Renal cortical epithelial cell (primary cell): ENCODE measurements at regions not wholly inside any gene's neighbourhood (a gene's known extent, or its start where the extent isn't known, plus 50 kb on each side); places are given as distances from the start of the nearest gene placed in this dataset.
"Not testable (repeated sequence)": the region's sequence is repeated elsewhere in the genome, so short reads cannot be mapped to it uniquely, and the experiment has no call there.

Experiments
- DNase-seq: peaks from one replicate; pipeline ENCODE4 v3.0.0-alpha.2; 2011; ENCODE audit warnings: low read depth

DNA sequence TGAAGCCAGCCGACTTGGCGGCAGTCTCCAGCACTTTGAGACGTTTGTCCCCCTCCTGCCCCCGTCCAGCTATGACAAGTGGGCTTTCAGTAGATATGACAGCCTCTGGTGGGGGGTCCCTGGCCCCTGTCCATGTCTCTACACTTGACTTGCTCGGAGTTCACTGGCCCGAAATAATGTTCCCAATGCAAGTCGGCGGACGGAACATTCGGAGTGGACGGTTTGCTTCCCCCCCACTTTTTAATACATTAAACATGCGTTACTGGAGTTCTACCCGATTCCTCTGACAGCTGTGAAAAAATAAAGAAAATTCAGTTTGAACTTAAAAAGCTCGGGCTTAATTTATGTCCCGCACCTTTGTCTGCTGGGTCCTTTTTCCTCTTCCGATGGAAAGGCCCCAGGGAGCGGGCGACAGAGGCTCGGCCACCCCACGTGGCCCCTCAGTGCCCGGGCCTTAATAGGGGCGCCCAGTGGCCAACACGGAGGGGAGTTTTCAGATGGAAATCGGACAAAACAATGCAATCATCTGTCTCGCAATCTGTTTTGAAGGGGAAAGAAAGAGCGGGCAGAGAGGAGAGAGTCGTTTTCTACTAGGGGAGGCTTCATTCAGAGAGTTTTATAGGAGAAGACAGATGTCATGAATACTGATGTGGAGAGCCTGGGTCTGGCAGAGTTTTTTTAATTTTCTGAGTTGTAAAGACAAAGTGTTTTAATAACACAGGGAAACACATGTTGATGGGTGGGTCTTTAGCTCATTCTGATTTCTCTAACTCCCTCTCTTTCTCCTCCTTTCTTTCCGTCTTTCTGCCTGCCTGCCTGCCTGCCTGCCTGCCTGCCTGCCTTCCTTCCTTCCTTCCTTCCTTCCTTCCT is 50.2 kb downstream of the SMIM38 start:
- no peak for DNase-seq

DNA sequence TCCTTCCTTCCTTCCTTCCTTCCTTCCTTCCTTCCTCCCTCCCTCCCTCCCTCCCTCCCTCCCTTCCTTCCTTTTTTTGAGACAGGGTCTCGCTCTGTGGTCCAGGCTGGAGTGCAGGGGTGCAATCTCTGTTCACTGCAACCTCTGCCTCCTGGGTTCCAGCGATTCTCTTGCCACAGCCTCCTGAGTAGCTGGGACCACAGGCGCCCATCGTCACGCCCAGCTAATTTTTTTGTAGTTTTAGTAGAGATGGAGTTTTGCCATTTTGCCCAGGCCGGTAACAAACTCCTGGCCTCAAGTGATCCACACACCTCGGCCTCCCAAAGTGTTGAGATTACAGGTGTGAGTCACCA is 50.9 kb downstream of the SMIM38 start:
- not testable (repeated sequence) for DNase-seq

DNA sequence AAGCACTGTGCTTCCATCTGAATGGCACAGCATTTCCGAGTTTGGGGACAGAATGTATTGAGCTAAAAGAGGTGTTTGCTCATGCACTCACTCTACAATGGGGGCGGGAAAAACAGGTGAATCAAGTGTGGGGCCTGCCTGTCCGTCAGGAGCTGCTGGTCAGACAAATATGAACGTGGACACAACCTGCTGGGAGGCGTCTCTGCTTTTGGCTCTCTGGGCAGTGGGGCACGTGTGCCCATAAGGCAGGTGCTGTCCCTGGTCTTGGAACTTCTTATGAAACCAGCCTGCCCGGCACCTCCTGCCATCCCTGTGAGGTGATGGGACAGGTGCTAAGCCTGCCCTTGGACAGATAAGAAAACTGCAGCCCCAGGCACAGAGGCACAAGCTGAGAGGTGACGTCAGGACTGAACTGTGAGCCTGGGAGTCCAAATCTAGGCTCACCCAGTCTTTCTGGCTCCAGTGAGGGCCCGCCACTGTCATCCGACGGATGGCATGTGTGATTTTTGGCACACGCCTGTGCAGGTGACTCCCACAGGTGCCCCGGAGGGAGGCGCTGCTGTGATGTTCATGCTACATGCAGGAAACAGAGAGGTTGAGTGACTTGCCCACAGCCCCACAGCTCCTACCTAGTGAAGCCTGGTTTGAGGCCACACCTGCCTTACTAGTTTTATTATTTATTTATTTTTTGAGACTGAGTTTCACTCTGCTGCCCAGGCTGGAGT is 51.6 kb downstream of the SMIM38 start:
- no peak for DNase-seq

DNA sequence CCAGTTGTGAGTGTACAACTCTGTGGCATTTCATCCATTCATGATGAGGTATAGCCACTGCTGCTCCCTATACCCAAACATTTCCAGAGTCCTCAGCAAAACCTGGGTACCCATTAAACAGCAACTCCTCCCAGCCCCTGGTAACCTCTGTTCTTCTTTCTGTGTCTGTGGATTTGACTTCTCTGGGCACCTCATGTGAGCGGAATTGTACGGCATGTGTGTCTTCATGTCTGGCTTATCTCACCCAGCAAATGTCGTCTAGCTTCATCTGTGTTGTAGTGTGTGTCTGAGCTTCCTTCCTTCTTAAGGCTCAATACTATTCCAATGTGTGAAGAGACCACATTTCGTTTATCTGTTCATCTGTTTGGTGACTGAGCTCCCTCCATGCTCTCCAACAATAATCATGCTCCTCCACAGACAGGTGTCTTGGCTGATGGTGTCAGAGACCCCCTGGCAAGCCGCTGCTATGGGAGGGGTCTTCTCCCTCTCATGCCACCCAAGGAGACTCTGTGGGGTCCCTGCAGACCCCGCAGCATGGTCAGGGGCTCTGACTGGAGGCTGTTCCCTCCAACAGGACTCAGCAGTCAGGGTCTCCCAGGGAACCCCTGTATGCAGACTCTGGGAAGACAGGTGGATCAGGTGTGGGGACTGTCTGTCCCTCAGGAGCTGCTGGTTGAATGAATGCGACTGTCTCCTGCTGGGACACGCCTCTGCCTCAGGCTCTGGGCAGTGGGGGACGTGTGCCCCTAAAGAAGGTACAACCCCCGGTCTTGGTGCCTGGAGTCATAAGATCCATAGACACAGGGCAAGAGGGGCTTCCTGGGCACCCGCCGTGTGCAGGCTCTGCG is 52.7 kb downstream of the SMIM38 start:
- DNase-seq = no peak

DNA sequence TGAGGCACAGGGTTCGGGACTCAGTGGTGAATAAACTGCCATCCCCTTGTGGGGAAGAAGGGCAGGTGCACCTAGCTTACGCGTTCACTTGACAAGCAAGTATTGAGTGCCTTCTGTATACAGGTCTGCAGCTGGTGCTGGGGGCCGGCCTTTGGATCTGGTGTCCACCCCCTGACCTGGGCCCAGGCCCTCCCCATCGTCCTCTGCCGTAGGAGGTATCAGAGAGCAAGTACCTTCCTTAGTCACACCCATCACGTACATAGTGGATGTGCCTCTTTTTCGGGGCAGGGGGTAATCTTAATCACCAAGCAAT is 53.3 kb downstream of the SMIM38 start:
- DNase-seq = no peak

DNA sequence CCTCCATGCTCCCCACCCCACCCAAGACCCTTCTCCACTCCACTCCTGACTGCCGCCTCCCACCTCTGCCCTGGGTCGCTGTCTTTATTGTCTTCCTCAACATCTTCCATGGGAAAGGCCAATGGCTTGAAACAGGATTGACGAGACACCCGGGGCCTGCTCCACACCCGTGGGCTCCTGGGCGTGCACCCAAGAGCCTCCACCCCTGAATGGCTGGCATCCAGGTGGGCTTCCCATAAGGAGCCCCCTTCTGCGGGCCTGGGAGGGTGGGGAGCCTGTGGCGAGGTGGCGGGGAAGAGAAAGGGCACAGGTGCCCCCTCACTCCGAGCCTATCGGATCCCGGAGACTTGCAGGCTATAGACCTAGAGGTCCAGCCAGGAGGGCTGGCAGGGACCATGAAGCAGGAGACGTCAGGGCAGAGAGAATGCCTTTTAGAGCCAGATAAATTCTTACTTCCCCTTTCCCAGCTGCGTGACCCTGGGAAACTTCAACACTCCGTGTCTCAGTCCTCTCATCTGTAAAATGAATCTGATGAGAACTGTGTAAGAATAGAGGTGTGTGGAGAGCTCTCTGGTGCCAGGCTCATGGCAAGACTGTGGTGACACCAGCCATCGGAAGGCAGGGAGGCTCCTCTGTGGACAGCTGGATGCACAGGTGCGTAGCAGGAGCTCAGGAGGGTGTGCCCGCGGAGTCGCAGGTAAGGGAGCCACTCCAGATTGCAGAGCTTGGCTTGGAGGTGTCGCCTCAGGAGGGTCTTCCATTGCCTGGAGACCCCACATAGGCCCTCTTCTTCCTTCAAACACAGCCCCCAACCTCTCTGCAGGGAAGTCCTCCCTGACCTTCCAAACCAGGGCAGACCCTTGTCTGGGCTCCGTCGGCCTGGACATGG is 53.9 kb downstream of the SMIM38 start:
- DNase-seq = no peak

DNA sequence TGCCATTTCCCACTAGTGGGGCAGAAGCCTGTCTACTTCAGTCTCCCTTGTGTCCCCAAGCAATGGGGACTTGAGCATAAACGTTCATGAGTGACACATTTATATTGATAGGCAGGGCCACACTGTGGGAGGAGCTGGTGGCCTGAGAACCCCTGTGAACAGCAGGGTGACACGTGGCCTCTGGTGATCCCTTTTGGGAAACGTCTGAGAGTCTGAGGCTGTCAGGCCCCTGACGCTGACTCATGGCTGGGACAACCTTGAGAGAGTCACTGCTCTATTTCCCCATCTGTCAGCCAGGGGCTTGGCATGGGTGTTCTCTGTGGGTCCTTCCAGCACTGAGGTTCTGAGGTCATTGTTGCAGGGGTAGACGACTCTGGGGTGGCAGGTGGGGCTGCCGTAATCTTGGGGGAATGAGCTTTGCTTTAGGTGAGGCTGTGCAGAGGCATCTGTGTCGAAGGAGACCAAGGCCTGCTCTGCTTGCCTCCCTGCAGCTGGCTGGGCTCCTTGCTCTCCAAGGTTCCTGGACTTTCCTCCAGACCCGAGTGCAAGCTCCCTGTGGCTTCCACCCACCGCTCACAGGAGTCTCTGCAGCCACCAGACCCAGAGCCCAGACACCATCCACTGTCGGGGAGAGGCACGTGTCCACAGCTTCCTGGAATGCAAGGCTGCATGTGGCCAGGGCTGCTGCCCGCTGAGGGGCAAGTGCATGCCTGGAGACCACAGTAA is 54.7 kb downstream of the SMIM38 start:
- DNase-seq = no peak

DNA sequence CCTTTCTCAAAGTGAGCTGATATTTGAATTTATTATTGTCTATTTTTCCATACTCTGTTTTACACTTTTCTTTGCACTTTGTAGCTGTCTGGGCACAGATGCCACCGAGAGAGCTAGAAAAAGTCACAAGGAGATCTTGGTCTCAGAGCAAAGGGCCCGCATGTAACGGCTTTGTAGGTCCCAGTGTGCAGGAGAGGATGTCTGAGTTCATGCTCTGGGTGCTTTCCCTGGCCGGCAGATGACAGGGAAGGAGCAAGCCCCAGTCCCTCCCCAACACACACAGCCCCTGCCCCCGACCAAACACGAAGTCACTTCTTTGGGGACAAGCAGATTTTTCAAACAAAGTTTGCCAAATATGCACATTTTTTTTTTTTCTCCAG is 55.8 kb downstream of the SMIM38 start:
- no peak for DNase-seq

DNA sequence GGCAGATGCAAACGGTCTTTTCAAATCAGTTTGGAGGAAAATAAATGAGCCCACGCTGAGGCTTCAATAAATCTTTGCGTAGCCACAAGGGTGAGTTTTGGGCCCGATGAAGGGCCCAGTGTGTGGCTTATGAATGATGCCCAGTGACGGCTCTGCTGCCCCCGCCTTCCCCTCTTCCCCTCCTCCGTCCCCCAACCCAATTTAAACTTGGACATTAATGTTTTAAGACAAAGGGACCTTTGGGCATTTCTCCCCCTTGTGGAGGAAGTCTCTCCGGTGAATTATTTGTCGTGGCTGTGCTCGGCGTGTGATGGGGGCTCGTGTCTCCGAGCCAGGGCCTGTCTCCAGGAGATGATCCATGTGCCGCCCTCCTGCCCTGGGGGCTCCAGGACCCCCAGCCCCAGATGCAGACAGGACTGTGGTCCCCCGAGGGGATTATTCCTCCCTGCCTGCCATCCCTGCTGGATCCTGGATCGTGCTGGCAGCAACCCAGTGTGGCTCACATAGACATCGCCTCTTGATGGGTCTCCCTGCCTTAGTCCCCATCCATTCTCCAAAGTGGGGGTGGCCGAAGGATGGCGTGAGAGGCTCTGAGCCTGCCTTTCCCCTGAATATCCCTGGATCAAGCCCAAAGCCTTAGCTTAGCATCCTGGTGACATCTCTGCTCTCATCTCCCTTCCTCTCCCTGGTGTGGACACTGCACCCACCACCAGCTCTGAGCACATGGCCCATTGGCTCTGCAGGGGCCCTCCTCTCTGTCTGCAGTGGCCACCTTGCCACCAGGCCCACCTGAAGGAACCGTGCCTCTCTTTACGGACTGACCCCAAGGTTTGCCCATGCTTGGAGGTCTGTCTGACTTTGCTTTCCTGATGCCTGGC is 56.4 kb downstream of the SMIM38 start:
- no peak for DNase-seq

DNA sequence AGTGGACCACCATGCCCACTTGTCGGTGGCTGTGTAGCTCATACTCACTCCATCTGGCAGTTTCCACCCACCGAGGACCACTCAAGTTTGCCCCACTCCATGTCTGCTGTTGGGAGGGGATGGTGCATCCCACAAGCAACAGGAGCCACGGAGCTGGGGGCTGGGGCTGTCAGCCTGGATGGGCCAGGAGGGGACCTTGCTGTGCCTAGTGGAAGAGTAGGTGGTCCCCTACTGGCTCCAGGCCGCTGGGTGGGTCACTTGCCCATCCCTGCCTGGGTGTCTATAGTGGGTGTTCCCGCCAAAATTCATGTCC is 57.0 kb downstream of the SMIM38 start:
- no peak for DNase-seq

DNA sequence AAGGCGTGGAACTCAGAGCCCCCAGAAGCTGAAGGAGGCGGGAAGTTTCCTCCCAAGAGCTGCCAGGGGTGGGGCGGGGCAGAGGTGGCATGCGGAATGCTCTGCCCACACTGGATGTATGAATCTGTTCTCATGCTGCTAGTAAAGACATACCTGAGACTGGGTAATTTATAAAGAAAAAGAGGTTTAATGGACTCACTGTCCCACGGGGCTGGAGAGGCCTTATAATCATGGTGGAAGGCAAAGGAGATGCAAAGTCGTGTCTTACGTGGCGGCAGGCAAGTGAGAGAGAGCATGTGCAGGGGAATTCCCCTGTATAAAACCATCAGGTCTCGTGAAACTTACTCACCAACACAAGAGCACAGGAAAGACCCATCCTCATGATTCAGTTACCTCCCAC is 57.6 kb downstream of the SMIM38 start:
- DNase-seq = peak; percentile 11

DNA sequence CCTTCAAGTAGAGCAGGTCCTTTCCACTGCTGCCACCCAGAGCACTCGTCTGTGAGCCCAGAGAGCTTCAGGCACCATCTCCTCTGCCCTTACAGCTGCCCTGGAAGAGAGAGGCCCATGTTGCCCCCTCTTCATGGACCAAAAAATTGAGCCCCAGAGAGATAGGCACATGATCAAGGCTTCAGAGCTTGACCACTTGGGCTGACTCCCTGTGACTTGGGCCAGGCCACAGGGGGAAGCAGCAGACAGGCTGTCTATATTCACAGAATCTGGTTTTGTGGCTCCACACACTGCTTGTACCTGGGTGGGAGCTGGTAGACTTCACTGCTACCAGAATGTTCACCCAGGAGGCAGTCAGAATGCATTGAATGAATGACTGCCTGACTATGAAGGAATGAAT is 58.2 kb downstream of the SMIM38 start:
- no peak for DNase-seq

DNA sequence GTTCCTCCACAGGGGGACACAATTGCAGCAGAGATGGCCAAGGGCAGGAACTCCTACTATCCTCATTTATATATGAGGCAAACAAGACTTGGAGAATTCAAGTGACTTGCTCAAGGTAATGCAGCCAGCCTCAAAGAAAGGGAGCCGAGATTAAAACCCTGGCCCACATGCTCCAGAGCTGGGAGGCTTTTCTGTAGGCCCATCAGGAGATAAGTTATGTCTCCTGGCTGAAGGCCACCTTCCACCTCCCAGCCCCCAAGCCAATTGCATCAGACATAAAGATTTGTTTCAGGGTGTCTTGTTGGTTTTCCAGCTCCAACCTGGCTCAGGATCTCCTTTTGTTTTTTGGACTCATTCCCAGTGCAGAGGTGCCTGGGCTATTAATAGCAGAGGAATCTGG is 59.5 kb downstream of the SMIM38 start:
- no peak for DNase-seq

DNA sequence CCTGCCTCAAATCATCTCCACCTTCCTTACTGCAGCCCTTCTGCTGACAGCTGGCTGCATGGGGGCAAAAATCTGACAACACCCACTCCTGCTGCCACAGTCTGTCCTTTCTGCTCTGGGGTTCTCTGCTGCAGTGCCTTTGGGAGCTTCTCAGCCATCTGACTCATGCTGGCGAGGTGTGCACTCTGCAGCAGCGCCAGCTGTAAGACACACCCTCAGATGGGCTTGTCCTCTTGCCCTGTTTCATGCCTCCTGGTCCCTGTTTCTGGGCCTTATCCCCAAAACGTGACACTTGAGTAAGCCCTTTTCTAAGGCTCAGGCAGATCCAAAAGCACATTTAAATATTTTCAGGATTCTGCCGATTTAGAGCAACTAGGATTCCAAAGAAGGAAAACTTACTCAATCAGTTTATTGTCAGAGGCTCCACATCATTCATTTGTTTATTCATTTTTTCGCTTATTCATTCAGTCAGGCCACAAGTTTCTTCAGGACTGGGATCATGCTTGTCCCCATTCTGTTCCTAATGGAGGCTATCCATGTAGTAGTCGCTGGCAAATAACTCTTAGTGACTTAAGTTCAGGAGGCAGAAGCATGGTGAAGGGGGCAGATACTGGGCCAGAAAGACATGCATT is 60.2 kb downstream of the SMIM38 start:
- DNase-seq = peak; percentile 7

DNA sequence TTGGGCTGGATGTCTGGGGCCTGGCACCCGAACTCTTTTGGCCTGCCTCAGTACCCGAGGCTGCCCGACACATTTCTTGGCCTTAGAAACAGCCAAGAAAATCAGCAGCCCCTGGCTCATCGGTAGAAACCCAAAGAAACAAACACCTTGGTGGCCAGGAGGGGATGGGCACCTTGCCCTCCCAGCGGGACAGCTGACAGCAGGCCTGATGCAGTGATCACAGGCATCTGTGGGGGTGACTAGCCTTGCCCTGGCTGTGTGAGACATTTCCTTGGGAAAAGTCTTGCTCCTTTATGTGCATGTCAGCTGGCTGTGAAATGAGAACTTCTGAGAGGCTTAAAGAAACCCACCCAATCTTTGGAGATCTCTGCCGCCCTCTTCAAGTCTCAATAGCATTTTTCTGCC is 60.9 kb downstream of the SMIM38 start:
- no peak for DNase-seq

DNA sequence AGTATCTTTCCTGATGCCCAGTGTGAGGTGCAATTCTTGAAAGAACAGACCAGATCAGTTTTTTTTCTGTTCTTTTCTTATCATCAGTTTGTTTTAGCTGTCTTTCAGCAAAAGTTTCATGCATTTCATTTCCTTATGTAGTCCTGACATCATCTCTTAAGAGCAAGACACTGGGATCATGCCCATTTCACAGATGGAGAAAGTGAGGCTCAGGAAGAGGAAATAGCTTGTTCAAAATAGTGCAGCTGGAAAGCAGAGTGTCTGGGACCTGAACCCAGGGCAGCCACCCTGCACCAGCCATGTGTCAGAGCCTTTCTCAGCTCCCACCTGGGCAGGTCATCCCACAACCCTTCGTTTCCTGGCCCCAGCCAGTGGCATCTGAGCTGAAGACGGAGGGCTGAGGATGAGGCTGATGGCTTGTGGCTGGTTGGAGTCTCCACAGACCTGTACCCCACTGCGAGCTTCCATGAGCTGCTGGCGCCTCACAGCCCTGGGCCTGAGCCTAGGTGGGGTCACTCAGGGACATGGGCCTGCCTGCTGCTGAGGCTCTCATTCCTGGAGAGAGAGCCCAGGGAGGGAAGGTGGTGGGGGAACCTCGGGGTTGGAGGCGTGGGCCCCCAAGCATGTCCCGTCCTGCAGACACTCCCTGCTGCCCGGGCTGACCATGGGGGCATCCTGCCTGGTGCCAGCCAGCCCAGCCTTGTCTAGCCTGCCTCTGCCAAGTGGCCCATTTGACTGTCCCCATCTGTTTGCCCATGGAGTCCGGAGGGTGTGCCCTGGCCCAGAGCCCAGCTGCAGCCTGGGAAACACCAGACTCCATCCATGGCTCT is 61.8 kb downstream of the SMIM38 start:
- no peak for DNase-seq

DNA sequence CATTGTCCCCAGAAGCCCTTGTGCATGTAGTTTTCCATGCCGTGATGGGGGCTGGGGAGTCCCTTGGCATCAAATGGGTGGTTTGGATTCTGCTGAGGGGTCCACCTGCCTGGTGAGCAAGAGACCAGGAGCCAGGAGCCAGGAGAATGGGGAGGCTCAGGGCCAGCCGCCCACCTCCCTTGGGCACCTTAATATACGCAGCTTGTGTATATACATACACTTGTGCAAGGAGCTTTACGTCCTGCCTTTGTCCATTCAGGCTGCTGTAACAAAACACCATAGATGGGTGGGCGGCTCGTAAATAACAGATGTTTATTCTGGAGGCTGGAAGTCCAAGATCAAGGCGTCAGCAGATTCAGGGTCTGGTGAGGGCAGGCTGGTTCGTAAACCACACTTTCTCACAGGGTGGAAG is 62.5 kb downstream of the SMIM38 start:
- DNase-seq = no peak

DNA sequence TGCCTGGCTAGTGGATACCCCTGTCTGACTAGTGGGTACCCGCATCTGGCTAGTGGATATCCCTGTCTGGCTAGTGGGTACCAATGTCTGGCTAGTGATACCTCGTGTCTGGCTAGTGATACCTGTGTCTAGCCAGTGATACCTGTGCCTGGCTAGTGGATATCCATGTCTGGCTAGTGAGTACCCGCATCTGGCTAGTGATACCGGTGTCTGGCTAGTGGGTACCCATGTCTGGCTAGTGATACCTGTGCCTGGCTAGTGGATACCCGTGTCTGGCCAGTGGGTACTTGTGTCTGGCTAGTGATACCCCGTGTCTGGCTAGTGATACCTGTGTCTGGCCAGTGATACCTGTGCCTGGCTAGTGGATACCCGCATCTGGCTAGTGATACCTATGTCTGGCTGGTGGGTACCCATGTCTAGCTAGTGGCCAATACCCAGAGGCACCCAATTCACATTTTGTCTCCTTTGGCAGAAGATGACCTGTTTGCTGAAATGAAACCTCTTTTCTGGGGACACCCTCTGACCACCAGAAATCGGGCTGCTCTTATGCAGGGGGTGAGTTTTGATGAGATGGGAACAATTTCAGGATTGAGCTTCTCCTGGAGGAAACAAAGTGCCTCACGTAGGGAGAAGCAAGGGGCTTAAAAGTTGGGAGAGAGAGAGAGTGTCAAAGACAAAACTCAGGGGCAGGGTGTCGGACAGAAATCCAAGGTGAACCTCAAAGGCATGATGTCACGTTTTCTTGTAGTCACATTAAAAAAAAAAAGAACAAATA is 63.4 kb downstream of the SMIM38 start:
- no peak for DNase-seq
